ENCODE measurements at regions not wholly inside any gene's neighbourhood (a gene's known extent, or its start where the extent isn't known, plus 50 kb on each side); places are given as distances from the start of the nearest gene placed in this dataset.

DNA sequence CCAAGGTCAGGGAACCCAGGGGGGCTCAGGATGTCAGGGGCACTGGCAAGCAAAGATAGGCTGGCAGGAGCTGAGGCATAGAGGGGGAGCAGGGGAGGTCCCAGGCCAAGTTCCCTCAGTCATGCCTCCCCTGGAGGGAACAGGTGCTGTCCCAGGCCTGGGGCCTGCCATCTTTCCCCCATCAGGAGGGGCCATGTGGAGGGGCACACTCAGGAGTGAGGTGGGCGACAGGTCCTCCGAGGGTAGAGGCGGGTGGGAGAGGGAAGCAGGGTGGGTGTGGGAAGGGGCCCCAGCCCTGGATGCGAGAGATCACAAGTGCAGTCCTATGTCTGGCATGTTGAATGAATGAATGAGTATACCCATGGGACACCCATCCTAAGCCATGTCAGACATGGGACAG is 127.7 kb upstream of the GLI2 start:
- TF ChIP-seq, protein P1, sequence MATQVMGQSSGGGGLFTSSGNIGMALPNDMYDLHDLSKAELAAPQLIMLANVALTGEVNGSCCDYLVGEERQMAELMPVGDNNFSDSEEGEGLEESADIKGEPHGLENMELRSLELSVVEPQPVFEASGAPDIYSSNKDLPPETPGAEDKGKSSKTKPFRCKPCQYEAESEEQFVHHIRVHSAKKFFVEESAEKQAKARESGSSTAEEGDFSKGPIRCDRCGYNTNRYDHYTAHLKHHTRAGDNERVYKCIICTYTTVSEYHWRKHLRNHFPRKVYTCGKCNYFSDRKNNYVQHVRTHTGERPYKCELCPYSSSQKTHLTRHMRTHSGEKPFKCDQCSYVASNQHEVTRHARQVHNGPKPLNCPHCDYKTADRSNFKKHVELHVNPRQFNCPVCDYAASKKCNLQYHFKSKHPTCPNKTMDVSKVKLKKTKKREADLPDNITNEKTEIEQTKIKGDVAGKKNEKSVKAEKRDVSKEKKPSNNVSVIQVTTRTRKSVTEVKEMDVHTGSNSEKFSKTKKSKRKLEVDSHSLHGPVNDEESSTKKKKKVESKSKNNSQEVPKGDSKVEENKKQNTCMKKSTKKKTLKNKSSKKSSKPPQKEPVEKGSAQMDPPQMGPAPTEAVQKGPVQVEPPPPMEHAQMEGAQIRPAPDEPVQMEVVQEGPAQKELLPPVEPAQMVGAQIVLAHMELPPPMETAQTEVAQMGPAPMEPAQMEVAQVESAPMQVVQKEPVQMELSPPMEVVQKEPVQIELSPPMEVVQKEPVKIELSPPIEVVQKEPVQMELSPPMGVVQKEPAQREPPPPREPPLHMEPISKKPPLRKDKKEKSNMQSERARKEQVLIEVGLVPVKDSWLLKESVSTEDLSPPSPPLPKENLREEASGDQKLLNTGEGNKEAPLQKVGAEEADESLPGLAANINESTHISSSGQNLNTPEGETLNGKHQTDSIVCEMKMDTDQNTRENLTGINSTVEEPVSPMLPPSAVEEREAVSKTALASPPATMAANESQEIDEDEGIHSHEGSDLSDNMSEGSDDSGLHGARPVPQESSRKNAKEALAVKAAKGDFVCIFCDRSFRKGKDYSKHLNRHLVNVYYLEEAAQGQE (IDR thresholded peaks at IDR 0.05; ENCODE audit: insufficient read depth in 1 of 2, low read depth in 2 of 2, low read length in 2 of 2), result no peak
- TF ChIP-seq POLR2AphosphoS5 (IDR thresholded peaks at IDR 0.05; ENCODE audit: low read depth, low read length) (no peak), SIN3A (IDR thresholded peaks at IDR 0.05; ENCODE audit: borderline replicate concordance, insufficient read depth, low read length) (no peak), FOXP2 (optimal IDR thresholded peaks at IDR 0.05; ENCODE audit: borderline replicate concordance, extremely low read depth, extremely low read length, insufficient read depth) (no peak), TAF1 (IDR thresholded peaks at IDR 0.05; ENCODE audit: borderline replicate concordance, insufficient read depth, low read length) (no peak)

DNA sequence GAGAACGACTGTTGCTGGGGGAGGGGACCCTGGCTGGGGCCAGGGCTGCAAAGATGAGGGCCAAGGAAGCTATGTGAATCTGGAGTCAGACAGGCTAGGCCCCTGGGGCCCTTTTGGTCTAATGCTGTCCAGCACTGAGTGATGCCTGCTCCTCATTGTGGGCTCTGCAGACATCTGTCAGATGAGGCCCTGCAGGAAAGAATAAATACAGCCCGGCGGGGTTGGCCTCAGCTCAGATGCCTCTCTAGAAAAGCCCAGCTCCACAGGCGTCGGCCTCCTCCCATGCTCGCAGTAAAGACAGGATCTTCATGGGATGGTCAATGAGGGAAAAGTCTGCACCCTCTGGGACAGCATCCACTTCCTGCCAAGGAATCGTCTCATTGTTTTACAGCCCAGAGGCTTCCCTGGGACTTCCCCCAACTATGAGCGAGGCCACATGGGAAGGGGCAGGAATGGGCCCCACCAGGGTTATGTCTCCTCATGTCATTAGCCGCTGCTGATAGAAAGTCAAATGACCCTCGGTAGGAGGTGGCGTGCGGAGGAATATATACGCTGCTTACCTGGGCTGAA is 125.8 kb upstream of the GLI2 start:
- TF ChIP-seq, protein P1 (IDR thresholded peaks at IDR 0.05; ENCODE audit: insufficient read depth in 1 of 2, low read depth in 2 of 2, low read length in 2 of 2), result 0 out of 4 replicates have a peak, but pooled peaks of 1 of the 2 experiments have one; percentile 34
- no peak for TF ChIP-seq SIN3A (IDR thresholded peaks at IDR 0.05; ENCODE audit: borderline replicate concordance, insufficient read depth, low read length)
- no peak for TF ChIP-seq FOXP2 (optimal IDR thresholded peaks at IDR 0.05; ENCODE audit: borderline replicate concordance, extremely low read depth, extremely low read length, insufficient read depth)
- no peak for TF ChIP-seq TAF1 (IDR thresholded peaks at IDR 0.05; ENCODE audit: borderline replicate concordance, insufficient read depth, low read length)
- no peak for TF ChIP-seq POLR2AphosphoS5 (IDR thresholded peaks at IDR 0.05; ENCODE audit: low read depth, low read length)

DNA sequence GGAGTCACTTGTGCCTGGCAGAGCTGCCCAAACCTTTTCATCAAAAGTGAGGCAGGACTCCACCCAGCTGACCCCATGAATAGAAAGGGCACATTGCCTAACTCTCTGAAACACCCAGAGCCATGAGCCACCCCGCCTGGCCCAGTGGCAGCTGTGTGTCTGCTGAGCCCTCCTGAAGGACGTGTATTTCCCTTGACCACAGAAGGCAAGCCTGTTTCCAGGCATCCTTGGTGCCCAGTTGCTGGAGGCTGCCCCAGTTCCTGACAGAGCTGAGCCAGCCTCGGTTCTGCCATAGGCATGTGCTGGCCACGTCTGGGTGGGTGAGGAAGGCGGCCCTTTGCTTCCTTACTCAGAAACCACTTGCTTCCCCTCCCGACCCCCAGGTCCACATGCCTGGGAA is 124.7 kb upstream of the GLI2 start:
- TF ChIP-seq FOXP2 (optimal IDR thresholded peaks at IDR 0.05; ENCODE audit: borderline replicate concordance, extremely low read depth, extremely low read length, insufficient read depth), result no peak
- no peak for TF ChIP-seq TAF1 (IDR thresholded peaks at IDR 0.05; ENCODE audit: borderline replicate concordance, insufficient read depth, low read length)
- no peak for TF ChIP-seq POLR2AphosphoS5 (IDR thresholded peaks at IDR 0.05; ENCODE audit: low read depth, low read length)
- no peak for TF ChIP-seq SIN3A (IDR thresholded peaks at IDR 0.05; ENCODE audit: borderline replicate concordance, insufficient read depth, low read length)
- TF ChIP-seq, protein P1 (IDR thresholded peaks at IDR 0.05; ENCODE audit: insufficient read depth in 1 of 2, low read depth in 2 of 2, low read length in 2 of 2), result no peak

DNA sequence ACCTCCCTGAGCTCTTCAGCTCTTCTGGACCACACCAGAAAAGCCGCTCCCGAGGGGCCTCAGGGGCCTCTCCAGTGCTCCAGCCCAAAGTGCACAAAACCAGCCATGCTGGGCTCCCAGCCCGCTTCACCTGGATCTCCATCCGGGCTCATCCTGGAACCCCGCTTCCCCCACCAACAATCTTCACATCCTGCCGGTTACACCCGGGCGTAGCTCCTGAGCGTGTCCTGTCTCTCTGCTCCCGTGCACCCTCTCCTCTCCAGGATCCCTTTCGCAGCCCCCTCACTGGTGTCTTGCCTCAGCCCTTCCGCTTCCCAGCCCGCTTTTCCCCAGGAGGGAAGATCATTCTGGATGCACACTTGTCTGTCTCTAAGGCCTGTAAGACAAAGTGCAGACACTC is 123.7 kb upstream of the GLI2 start:
- TF ChIP-seq, protein P1 (IDR thresholded peaks at IDR 0.05; ENCODE audit: insufficient read depth in 1 of 2, low read depth in 2 of 2, low read length in 2 of 2), result no peak
- TF ChIP-seq SIN3A (IDR thresholded peaks at IDR 0.05; ENCODE audit: borderline replicate concordance, insufficient read depth, low read length) (no peak), TAF1 (IDR thresholded peaks at IDR 0.05; ENCODE audit: borderline replicate concordance, insufficient read depth, low read length) (no peak), POLR2AphosphoS5 (IDR thresholded peaks at IDR 0.05; ENCODE audit: low read depth, low read length) (no peak), FOXP2 (optimal IDR thresholded peaks at IDR 0.05; ENCODE audit: borderline replicate concordance, extremely low read depth, extremely low read length, insufficient read depth) (no peak)

All from PFSK-1 (cell line).